Right lobe of liver (tissue), 6 donors: ENCODE measurements at regions not wholly inside any gene's neighbourhood (a gene's known extent, or its start where the extent isn't known, plus 50 kb on each side); places are given as distances from the start of the nearest gene placed in this dataset.

Source experiments
- ATAC-seq, 4 donors: fragments of 200-7000 bp; cut with Tn5 transposase; one replicate each; pipeline ENCODE4 v1.9.1; 2020; ENCODE audit warnings: mild to moderate bottlenecking in 4 of 4, moderate library complexity in 4 of 4
- DNase-seq, 3 donors: peaks; one replicate each; pipeline ENCODE4 v3.0.0-alpha.2; 2020
- H3K27ac ChIP-seq, 3 donors: fragments of 200-600 bp; one replicate each; pipeline ENCODE4 v1.8.0; 2022
- H3K27me3 ChIP-seq, 2 donors: fragments of 200-600 bp; one replicate each; pipeline ENCODE4 v1.8.0; 2022
- H3K36me3 ChIP-seq, 4 donors: fragments of 200-600 bp; sonication (generic) in 1 of 4; one replicate each; pipeline versions ENCODE4 v1.5.1 to v1.8.0; 2017 to 2022; ENCODE audit warnings: control low read depth in 1 of 4
- H3K4me1 ChIP-seq, 4 donors: fragments of 200-600 bp; sonication (generic) in 1 of 4; one replicate each; pipeline versions ENCODE4 v1.5.1 to v1.8.0; 2017 to 2022; ENCODE audit warnings: control low read depth in 1 of 4
- H3K4me3 ChIP-seq, 3 donors: fragments of 200-600 bp; one replicate each; pipeline ENCODE4 v1.8.0; 2022
- H3K9me3 ChIP-seq, 4 donors: fragments of 200-600 bp; sonication (generic) in 1 of 4; one replicate each; pipeline versions ENCODE4 v1.5.1 to v1.8.0; 2017 to 2022; ENCODE audit warnings: control low read depth in 1 of 4
- CTCF ChIP-seq, 4 donors: fragments of 200-600 bp in 3 of 4; fragments of 450-650 bp in 1 of 4; IDR thresholded peaks; one replicate each; pipeline versions ENCODE4 v1.5.1 to v1.8.0; 2016 to 2022; ENCODE audit warnings: antibody characterized with exemption in 4 of 4, mild to moderate bottlenecking in 2 of 4
- POLR2A ChIP-seq: fragments of 450-650 bp; IDR thresholded peaks from one replicate; pipeline ENCODE4 v1.6.1; 2017; ENCODE audit warnings: antibody characterized with exemption, mild to moderate bottlenecking
- WGBS: methylation state at CpG from one replicate; pipeline ENCODE4 v1.1.6; 2018; ENCODE audit warnings: low coverage, low lambda C conversion rate; ENCODE audit not compliant: insufficient coverage; ENCODE audit errors: missing lambda C conversion rate; 5-methylcytosine and 5-hydroxymethylcytosine counted together
- intact Hi-C, 2 donors: fragments of 100-400 bp; cut with DNase I; formaldehyde crosslinking; loops; one replicate each; pipeline versions ENCODE4 v1.11.2 to v1.14.1; 2022
- donor health status: DM: no; HTN: yes; CAD: no.
- donor health status: DM: no; HTN: no; CAD: no.
- donor health status: DM: no; HTN: no; CAD: no.
- donor health status: DM: no; HTN: yes; CAD: no.
- donor health status: DM: no; HTN: yes; CAD: no.

- Histone ChIP-seq H3K4me1 (no peaks in the 10 kb centered on the region), H3K36me3 (no peaks in the 10 kb centered on the region), H3K27me3 (no peaks in the 10 kb centered on the region), H3K4me3 (no peak overlapping the region), H3K9me3 (no peaks in the 10 kb centered on the region), H3K27ac (peak overlapping the region in 1 of 3 donors; percentile 29)
- WGBS, result 28% methylated on average over 4 of the region's 4 CpGs
- intact Hi-C loops, result no loop called here
- peak in 3 of 4 donors; percentile 26 to 81 (median 45) for ATAC-seq
- no peak for DNase-seq
- TF ChIP-seq CTCF (IDR thresholded peaks at IDR 0.05) (no peak), POLR2A (no peak)
Observed at GRCh38 chr6:132964101-132964867, 149.9 kb downstream of the RPS12 start.

GRCh38 chr6:132964868-132965382 lies 150.6 kb downstream of the RPS12 start:
- WGBS, result 56% methylated on average over 2 of the region's 2 CpGs

GRCh38 chr6:132967871-132968270 lies 153.5 kb downstream of the RPS12 start:
- 53% methylated on average over 2 of the region's 2 CpGs for WGBS
- Histone ChIP-seq H3K9me3 (no peaks in the 10 kb centered on the region), H3K27me3 (no peaks in the 10 kb centered on the region), H3K4me3 (no peak overlapping the region), H3K4me1 (no peaks in the 10 kb centered on the region), H3K36me3 (no peaks in the 10 kb centered on the region), H3K27ac (no peak overlapping the region)
- intact Hi-C loops, result no loop called here
- TF ChIP-seq CTCF (IDR thresholded peaks at IDR 0.05) (no peak), POLR2A (no peak)
- DNase-seq (no peak), ATAC-seq (no peak)

More at GRCh38 chr6:132964868-132965382, 150.6 kb downstream of the RPS12 start:
- TF ChIP-seq CTCF (IDR thresholded peaks at IDR 0.05), result no peak
- TF ChIP-seq POLR2A, result no peak
- H3K4me1 ChIP-seq, result no peaks in the 10 kb centered on the region
- intact Hi-C loops, result no loop called here
- no peaks in the 10 kb centered on the region for H3K27me3 ChIP-seq
- no peak overlapping the region for H3K4me3 ChIP-seq
- H3K9me3 ChIP-seq, result no peaks in the 10 kb centered on the region
- ATAC-seq, result no peak
- H3K36me3 ChIP-seq, result no peaks in the 10 kb centered on the region
- DNase-seq, result no peak
- H3K27ac ChIP-seq, result no peak overlapping the region

GRCh38 chr6:132968419-132968950 lies 154.1 kb downstream of the RPS12 start:
- H3K4me1 ChIP-seq, result no peaks in the 10 kb centered on the region
- no peak overlapping the region for H3K27ac ChIP-seq
- no peak overlapping the region for H3K4me3 ChIP-seq
- H3K27me3 ChIP-seq, result no peaks in the 10 kb centered on the region
- no peak for DNase-seq
- no peaks in the 10 kb centered on the region for H3K9me3 ChIP-seq
- WGBS, result 12% methylated on average over 3 of the region's 5 CpGs
- no peaks in the 10 kb centered on the region for H3K36me3 ChIP-seq
- intact Hi-C loops, result no loop called here
- TF ChIP-seq POLR2A (no peak), CTCF (IDR thresholded peaks at IDR 0.05) (no peak)
- ATAC-seq, result peak in 1 of 4 donors; percentile 51
